Loucy (cell line): ENCODE measurements at regions not wholly inside any gene's neighbourhood (a gene's known extent, or its start where the extent isn't known, plus 50 kb on each side); places are given as distances from the start of the nearest gene placed in this dataset.

Experiments
- H2AFZ ChIP-seq: fragments of 200-600 bp; sonication (generic); 2 replicates; pipeline ENCODE4 v1.6.0; 2016; ENCODE audit warnings: antibody characterized with exemption, mild to moderate bottlenecking, low read length, moderate library complexity
- H3F3A ChIP-seq: fragments of 200-600 bp; 2 replicates; pipeline ENCODE4 v1.6.0; 2016; ENCODE audit warnings: antibody characterized with exemption, low read depth, mild to moderate bottlenecking
- H3K27me3 ChIP-seq: fragments of 200-600 bp; sonication (generic); 2 replicates; pipeline ENCODE4 v1.6.1; 2014; ENCODE audit warnings: low read length, mild to moderate bottlenecking; ENCODE audit not compliant: insufficient read depth, poor library complexity, severe bottlenecking
- H3K36me3 ChIP-seq: fragments of 200-600 bp; sonication (generic); 2 replicates; pipeline ENCODE4 v1.6.1; 2016; ENCODE audit warnings: low read length; ENCODE audit not compliant: insufficient read depth
- H3K4me1 ChIP-seq: fragments of 200-600 bp; sonication (generic); 2 replicates; pipeline ENCODE4 v1.5.1; 2014; ENCODE audit warnings: low read length, mild to moderate bottlenecking; ENCODE audit not compliant: insufficient read depth, poor library complexity, severe bottlenecking
- H3K4me2 ChIP-seq: fragments of 200-600 bp; sonication (generic); 2 replicates; pipeline ENCODE4 v1.6.0; 2014; ENCODE audit warnings: antibody characterized with exemption, low read length, low read depth, mild to moderate bottlenecking; ENCODE audit not compliant: poor library complexity, severe bottlenecking
- H3K4me3 ChIP-seq: fragments of 200-600 bp; sonication (generic); 2 replicates; pipeline ENCODE4 v1.5.1; 2014; ENCODE audit warnings: low read length, mild to moderate bottlenecking, mixed read lengths; ENCODE audit not compliant: poor library complexity, severe bottlenecking
- H3K79me2 ChIP-seq: fragments of 200-600 bp; sonication (generic); 2 replicates; pipeline ENCODE4 v1.6.1; 2014; ENCODE audit warnings: low read length; ENCODE audit not compliant: insufficient read depth
- H3K9ac ChIP-seq: fragments of 200-600 bp; sonication (generic); 2 replicates; pipeline ENCODE4 v1.6.0; 2014; ENCODE audit warnings: mild to moderate bottlenecking, low read depth, low read length, moderate library complexity; ENCODE audit not compliant: poor library complexity, severe bottlenecking
- H3K9me2 ChIP-seq: fragments of 200-600 bp; sonication (generic); replicated peaks from 2 replicates; pipeline ENCODE4 v1.6.1; 2016; ENCODE audit warnings: low read depth, low read length, mixed read lengths
- H3K9me3 ChIP-seq: fragments of 200-600 bp; sonication (generic); 2 replicates; pipeline ENCODE4 v1.6.1; 2014; ENCODE audit warnings: mild to moderate bottlenecking, antibody characterized with exemption, low read length, low read depth; ENCODE audit not compliant: insufficient read depth
- H4K20me1 ChIP-seq: fragments of 200-600 bp; sonication (generic); 2 replicates; pipeline ENCODE4 v1.6.0; 2014; ENCODE audit warnings: antibody characterized with exemption, low read length, mild to moderate bottlenecking; ENCODE audit not compliant: insufficient read depth, poor library complexity, severe bottlenecking
- CTCF ChIP-seq: fragments of 200-600 bp; sonication (generic); conservative IDR thresholded peaks from 2 replicates; pipeline ENCODE4 v1.5.1; 2014; ENCODE audit warnings: mild to moderate bottlenecking, antibody characterized with exemption, low read length
- EZH2phosphoT487 ChIP-seq: fragments of 200-600 bp; IDR thresholded peaks from 2 replicates; pipeline ENCODE4 v1.6.1; 2018; ENCODE audit warnings: antibody characterized with exemption, mild to moderate bottlenecking, moderate library complexity, borderline replicate concordance

- no peaks in the 10 kb centered on the region for H3K9me3 ChIP-seq
- TF ChIP-seq CTCF (no peak), EZH2phosphoT487 (no peak)
- H3K4me1 ChIP-seq = no peaks in the 10 kb centered on the region
- no peaks in the 10 kb centered on the region for H3K27me3 ChIP-seq
- no peak overlapping the region for H3K4me2 ChIP-seq
- no peaks in the 10 kb centered on the region for H4K20me1 ChIP-seq
- H3K36me3 ChIP-seq = no peaks in the 10 kb centered on the region
- no peaks in the 10 kb centered on the region for H3K9me2 ChIP-seq
- no peaks in the 10 kb centered on the region for H3K79me2 ChIP-seq
- no peak overlapping the region for H3K4me3 ChIP-seq
- H3F3A ChIP-seq = no peaks in the 10 kb centered on the region
- H3K9ac ChIP-seq = no peak overlapping the region
- no peak overlapping the region for H2AFZ ChIP-seq
These were observed 871.9 kb upstream of the GBE1 start for GRCh38 chr3:82633319-82633718.

- H3K4me1 ChIP-seq = no peaks in the 10 kb centered on the region
- H3K9me3 ChIP-seq = no peaks in the 10 kb centered on the region
- H3K79me2 ChIP-seq = no peaks in the 10 kb centered on the region
- H3K4me2 ChIP-seq = no peak overlapping the region
- H3K36me3 ChIP-seq = no peaks in the 10 kb centered on the region
- no peak overlapping the region for H3K9ac ChIP-seq
- no peak overlapping the region for H2AFZ ChIP-seq
- no peaks in the 10 kb centered on the region for H3F3A ChIP-seq
- H3K4me3 ChIP-seq = no peak overlapping the region
- H3K9me2 ChIP-seq = no peaks in the 10 kb centered on the region
- no peaks in the 10 kb centered on the region for H4K20me1 ChIP-seq
- TF ChIP-seq CTCF = no peak
- H3K27me3 ChIP-seq = no peaks in the 10 kb centered on the region
These were observed 868.5 kb upstream of the GBE1 start for GRCh38 chr3:82629937-82630336.

GRCh38 chr3:82628385-82629014, 867.1 kb upstream of the GBE1 start:
- TF ChIP-seq CTCF (no peak), EZH2phosphoT487 (no peak)
- Histone ChIP-seq H3K27me3 (no peaks in the 10 kb centered on the region), H3K9ac (no peak overlapping the region), H4K20me1 (no peaks in the 10 kb centered on the region), H3K4me3 (no peak overlapping the region), H2AFZ (no peak overlapping the region), H3K79me2 (no peaks in the 10 kb centered on the region), H3F3A (no peaks in the 10 kb centered on the region), H3K36me3 (no peaks in the 10 kb centered on the region), H3K4me2 (no peak overlapping the region), H3K9me2 (no peaks in the 10 kb centered on the region), H3K4me1 (no peaks in the 10 kb centered on the region), H3K9me3 (no peaks in the 10 kb centered on the region)
